ENCODE measurements at regions not wholly inside any gene's neighbourhood (a gene's known extent, or its start where the extent isn't known, plus 50 kb on each side); places are given as distances from the start of the nearest gene placed in this dataset.

DNA sequence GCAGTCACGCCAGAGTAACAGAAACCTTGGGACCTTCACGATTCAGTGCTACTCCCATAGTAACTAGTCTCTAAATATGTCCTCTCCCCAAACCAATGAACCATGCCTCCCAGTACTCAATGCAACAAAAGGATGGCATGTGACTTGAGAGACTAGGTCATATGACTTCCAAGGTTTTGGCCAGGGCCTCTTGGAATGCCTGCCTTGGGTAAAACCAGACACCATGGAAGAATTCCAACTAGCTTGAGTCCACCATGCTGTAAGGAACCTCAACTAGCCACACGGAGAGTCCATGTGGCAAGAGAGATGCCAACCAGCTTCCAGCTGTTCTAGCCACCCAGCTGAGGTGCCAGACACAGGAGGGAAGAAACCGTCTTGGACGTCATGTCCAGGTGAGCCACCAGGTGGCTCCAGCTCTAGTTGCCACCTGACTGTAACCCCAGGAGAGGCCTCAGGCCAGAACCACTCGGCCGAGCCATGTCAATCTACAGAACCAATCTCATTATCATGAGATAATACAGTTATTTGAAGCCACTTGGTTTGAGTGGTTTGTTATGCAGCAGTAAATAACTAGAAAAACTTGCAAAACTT lies 115.0 kb downstream of the SYF2 start:
- TF ChIP-seq, protein P1, sequence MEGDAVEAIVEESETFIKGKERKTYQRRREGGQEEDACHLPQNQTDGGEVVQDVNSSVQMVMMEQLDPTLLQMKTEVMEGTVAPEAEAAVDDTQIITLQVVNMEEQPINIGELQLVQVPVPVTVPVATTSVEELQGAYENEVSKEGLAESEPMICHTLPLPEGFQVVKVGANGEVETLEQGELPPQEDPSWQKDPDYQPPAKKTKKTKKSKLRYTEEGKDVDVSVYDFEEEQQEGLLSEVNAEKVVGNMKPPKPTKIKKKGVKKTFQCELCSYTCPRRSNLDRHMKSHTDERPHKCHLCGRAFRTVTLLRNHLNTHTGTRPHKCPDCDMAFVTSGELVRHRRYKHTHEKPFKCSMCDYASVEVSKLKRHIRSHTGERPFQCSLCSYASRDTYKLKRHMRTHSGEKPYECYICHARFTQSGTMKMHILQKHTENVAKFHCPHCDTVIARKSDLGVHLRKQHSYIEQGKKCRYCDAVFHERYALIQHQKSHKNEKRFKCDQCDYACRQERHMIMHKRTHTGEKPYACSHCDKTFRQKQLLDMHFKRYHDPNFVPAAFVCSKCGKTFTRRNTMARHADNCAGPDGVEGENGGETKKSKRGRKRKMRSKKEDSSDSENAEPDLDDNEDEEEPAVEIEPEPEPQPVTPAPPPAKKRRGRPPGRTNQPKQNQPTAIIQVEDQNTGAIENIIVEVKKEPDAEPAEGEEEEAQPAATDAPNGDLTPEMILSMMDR (conservative IDR thresholded peaks at IDR 0.05 in 1 of 2, IDR thresholded peaks at IDR 0.05 in 1 of 2; ENCODE audit: low read depth in 1 of 2, low read length in 2 of 2) = no peak
- TF ChIP-seq EZH2 (IDR thresholded peaks at IDR 0.05; ENCODE audit: low read length, missing control alignments) = no peak
